ENCODE measurements at regions not wholly inside any gene's neighbourhood (a gene's known extent, or its start where the extent isn't known, plus 50 kb on each side); places are given as distances from the start of the nearest gene placed in this dataset.
"Not testable (repeated sequence)": the region's sequence is repeated elsewhere in the genome, so short reads cannot be mapped to it uniquely, and the experiment has no call there.

DNA sequence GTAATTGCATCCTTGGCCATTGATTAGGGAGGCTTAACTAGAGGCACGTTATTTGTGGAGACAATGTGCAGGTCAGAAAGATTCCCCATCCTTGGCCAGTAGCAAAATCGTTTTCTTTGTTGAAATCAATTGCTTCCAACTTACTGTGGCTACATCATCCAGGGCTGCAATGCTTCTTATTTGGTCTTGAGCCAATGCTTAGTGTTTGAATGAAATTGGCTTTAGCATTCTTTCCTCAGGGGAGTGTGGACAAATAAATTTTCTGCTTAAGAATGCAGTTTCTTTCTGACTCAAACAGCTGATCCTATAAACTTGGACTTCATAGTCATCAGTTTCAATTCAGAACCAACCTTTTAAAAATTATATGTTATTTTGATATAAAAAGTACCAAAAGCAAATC lies 95.6 kb downstream of the ARHGAP11B start:
- TF ChIP-seq OSR1 (CRISPR knock-in tag; IDR thresholded peaks at IDR 0.05); GLIS3 (CRISPR knock-in tag; IDR thresholded peaks at IDR 0.05); ZNF70 (CRISPR knock-in tag; IDR thresholded peaks at IDR 0.05); ZFP3 (CRISPR knock-in tag; IDR thresholded peaks at IDR 0.05); RARB (CRISPR knock-in tag; IDR thresholded peaks at IDR 0.05); ARNTL (CRISPR knock-in tag; IDR thresholded peaks at IDR 0.05; ENCODE audit: borderline replicate concordance, low read depth); ZFP30 (CRISPR knock-in tag; IDR thresholded peaks at IDR 0.05): not testable (repeated sequence)
- TF ChIP-seq, protein P1, sequence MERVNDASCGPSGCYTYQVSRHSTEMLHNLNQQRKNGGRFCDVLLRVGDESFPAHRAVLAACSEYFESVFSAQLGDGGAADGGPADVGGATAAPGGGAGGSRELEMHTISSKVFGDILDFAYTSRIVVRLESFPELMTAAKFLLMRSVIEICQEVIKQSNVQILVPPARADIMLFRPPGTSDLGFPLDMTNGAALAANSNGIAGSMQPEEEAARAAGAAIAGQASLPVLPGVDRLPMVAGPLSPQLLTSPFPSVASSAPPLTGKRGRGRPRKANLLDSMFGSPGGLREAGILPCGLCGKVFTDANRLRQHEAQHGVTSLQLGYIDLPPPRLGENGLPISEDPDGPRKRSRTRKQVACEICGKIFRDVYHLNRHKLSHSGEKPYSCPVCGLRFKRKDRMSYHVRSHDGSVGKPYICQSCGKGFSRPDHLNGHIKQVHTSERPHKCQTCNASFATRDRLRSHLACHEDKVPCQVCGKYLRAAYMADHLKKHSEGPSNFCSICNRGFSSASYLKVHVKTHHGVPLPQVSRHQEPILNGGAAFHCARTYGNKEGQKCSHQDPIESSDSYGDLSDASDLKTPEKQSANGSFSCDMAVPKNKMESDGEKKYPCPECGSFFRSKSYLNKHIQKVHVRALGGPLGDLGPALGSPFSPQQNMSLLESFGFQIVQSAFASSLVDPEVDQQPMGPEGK (CRISPR knock-in tag; IDR thresholded peaks at IDR 0.05; ENCODE audit: borderline replicate concordance): not testable (repeated sequence)
